ENCODE measurements at regions not wholly inside any gene's neighbourhood (a gene's known extent, or its start where the extent isn't known, plus 50 kb on each side); places are given as distances from the start of the nearest gene placed in this dataset.

- H3K27ac ChIP-seq: no peak overlapping the region
- H3K36me3 ChIP-seq: no peaks in the 10 kb centered on the region
- no peaks in the 10 kb centered on the region for H3K4me1 ChIP-seq (ENCODE audit: control insufficient read depth in 1 of 2, insufficient read depth in 1 of 2, low read depth in 1 of 2, low read length in 1 of 2)
- peaks cover 7% of the 10 kb centered on the region for H3K27me3 ChIP-seq
- H3K4me3 ChIP-seq (ENCODE audit: low read depth in 1 of 2, low read length in 1 of 2): no peak overlapping the region
- TF ChIP-seq CTCF (IDR thresholded peaks at IDR 0.05): no peak
- H3K9me3 ChIP-seq: no peaks in the 10 kb centered on the region
Measured at GRCh38 chr10:91022924-91023699, 102.2 kb upstream of the ANKRD1 start.

- no peaks in the 10 kb centered on the region for H3K9me3 ChIP-seq
- no peaks in the 10 kb centered on the region for H3K36me3 ChIP-seq
- no peak overlapping the region for H3K4me3 ChIP-seq (ENCODE audit: low read depth in 1 of 2, low read length in 1 of 2)
- TF ChIP-seq CTCF (IDR thresholded peaks at IDR 0.05): no peak
- H3K4me1 ChIP-seq (ENCODE audit: control insufficient read depth in 1 of 2, insufficient read depth in 1 of 2, low read depth in 1 of 2, low read length in 1 of 2): no peaks in the 10 kb centered on the region
- H3K27me3 ChIP-seq: peaks cover 7% of the 10 kb centered on the region
- H3K27ac ChIP-seq: no peak overlapping the region
Measured at GRCh38 chr10:91023700-91024398, 103.0 kb upstream of the ANKRD1 start.

- Histone ChIP-seq H3K9me3 (no peaks in the 10 kb centered on the region), H3K4me1 (ENCODE audit: control insufficient read depth in 1 of 2, insufficient read depth in 1 of 2, low read depth in 1 of 2, low read length in 1 of 2) (no peaks in the 10 kb centered on the region), H3K4me3 (ENCODE audit: low read depth in 1 of 2, low read length in 1 of 2) (no peak overlapping the region), H3K36me3 (no peaks in the 10 kb centered on the region), H3K27me3 (peaks cover 7% of the 10 kb centered on the region), H3K27ac (no peak overlapping the region)
- TF ChIP-seq CTCF (IDR thresholded peaks at IDR 0.05): no peak
Measured at GRCh38 chr10:91024541-91024940, 103.7 kb upstream of the ANKRD1 start.

GRCh38 chr10:91032611-91033206 lies 111.8 kb upstream of the ANKRD1 start:
- no peaks in the 10 kb centered on the region for H3K9me3 ChIP-seq
- no peak overlapping the region for H3K27ac ChIP-seq
- no peak overlapping the region for H3K4me3 ChIP-seq (ENCODE audit: low read depth in 1 of 2, low read length in 1 of 2)
- peaks cover 24% of the 10 kb centered on the region for H3K27me3 ChIP-seq
- H3K36me3 ChIP-seq: no peaks in the 10 kb centered on the region
- no peak for TF ChIP-seq CTCF (IDR thresholded peaks at IDR 0.05)
- no peaks in the 10 kb centered on the region for H3K4me1 ChIP-seq (ENCODE audit: control insufficient read depth in 1 of 2, insufficient read depth in 1 of 2, low read depth in 1 of 2, low read length in 1 of 2)

- no peaks in the 10 kb centered on the region for H3K4me1 ChIP-seq (ENCODE audit: control insufficient read depth in 1 of 2, insufficient read depth in 1 of 2, low read depth in 1 of 2, low read length in 1 of 2)
- H3K27ac ChIP-seq: no peak overlapping the region
- H3K4me3 ChIP-seq (ENCODE audit: low read depth in 1 of 2, low read length in 1 of 2): no peak overlapping the region
- TF ChIP-seq CTCF (IDR thresholded peaks at IDR 0.05): no peak
- H3K27me3 ChIP-seq: peaks cover 24% of the 10 kb centered on the region
- no peaks in the 10 kb centered on the region for H3K36me3 ChIP-seq
- no peaks in the 10 kb centered on the region for H3K9me3 ChIP-seq
Measured at GRCh38 chr10:91033324-91033950, 112.5 kb upstream of the ANKRD1 start.
